GM23338 (cell line): ENCODE measurements at regions not wholly inside any gene's neighbourhood (a gene's known extent, or its start where the extent isn't known, plus 50 kb on each side); places are given as distances from the start of the nearest gene placed in this dataset.

Experiments
- ATAC-seq: fragments of 200-7000 bp; cut with Tn5 transposase; 3 replicates; pipeline ENCODE4 v1.9.1; 2020
- DNase-seq: peaks from one replicate; pipeline ENCODE4 v3.0.0-alpha.2; 2015; ENCODE audit warnings: low spot score
- H2AFZ ChIP-seq: fragments of 200-600 bp; sonication (generic); 2 replicates; pipeline ENCODE4 v1.8.0; 2016; ENCODE audit warnings: antibody characterized with exemption, mild to moderate bottlenecking, moderate library complexity
- H3F3A ChIP-seq: fragments of 200-600 bp; sonication (generic); replicated peaks from 2 replicates; pipeline ENCODE4 v1.8.0; 2017; ENCODE audit warnings: antibody characterized with exemption, mixed run types, low read depth
- H3K27ac ChIP-seq: fragments of 200-600 bp; sonication (generic); 2 replicates; pipeline ENCODE4 v1.6.1; 2016; ENCODE audit warnings: low read depth
- H3K27me3 ChIP-seq: fragments of 200-600 bp; sonication (generic); 2 replicates; pipeline ENCODE4 v1.8.0; 2016; ENCODE audit warnings: mild to moderate bottlenecking, mixed run types, moderate library complexity; ENCODE audit not compliant: insufficient read depth
- H3K36me3 ChIP-seq: fragments of 200-600 bp; sonication (generic); 2 replicates; pipeline ENCODE4 v1.8.0; 2016; ENCODE audit warnings: mild to moderate bottlenecking; ENCODE audit not compliant: insufficient read depth
- H3K4me1 ChIP-seq: fragments of 200-600 bp; sonication (generic); 2 replicates; pipeline ENCODE4 v1.8.0; 2016; ENCODE audit warnings: mild to moderate bottlenecking, moderate library complexity; ENCODE audit not compliant: insufficient read depth
- H3K4me2 ChIP-seq: fragments of 200-600 bp; sonication (generic); 2 replicates; pipeline ENCODE4 v1.7.1; 2017; ENCODE audit warnings: mixed run types
- H3K4me3 ChIP-seq: fragments of 200-600 bp; sonication (generic); 2 replicates; pipeline ENCODE4 v1.6.1; 2016; ENCODE audit warnings: mixed run types
- H3K79me2 ChIP-seq: fragments of 200-600 bp; sonication (generic); replicated peaks from 2 replicates; pipeline ENCODE4 v1.8.0; 2017; ENCODE audit warnings: mild to moderate bottlenecking; ENCODE audit not compliant: insufficient read depth
- H3K9me2 ChIP-seq: fragments of 200-600 bp; sonication (generic); 2 replicates; pipeline ENCODE4 v1.8.0; 2017; ENCODE audit not compliant: insufficient read depth
- H4K20me1 ChIP-seq: fragments of 200-600 bp; sonication (generic); replicated peaks from 2 replicates; pipeline ENCODE4 v1.8.0; 2017; ENCODE audit warnings: mild to moderate bottlenecking; ENCODE audit not compliant: insufficient read depth
- H3K27ac Mint-ChIP-seq: 2 replicates; pipeline ENCODE4 v1.8.0; 2020; ENCODE audit warnings: inconsistent platforms, mild to moderate bottlenecking, moderate library complexity, mixed read lengths
- H3K27me3 Mint-ChIP-seq: 3 replicates; pipeline ENCODE4 v1.8.0; 2022; ENCODE audit warnings: low read depth, mild to moderate bottlenecking, moderate library complexity, mixed read lengths, inconsistent platforms; ENCODE audit not compliant: insufficient read depth, poor library complexity
- H3K36me3 Mint-ChIP-seq: 3 replicates; pipeline ENCODE4 v1.8.0; 2021; ENCODE audit warnings: low read depth, mild to moderate bottlenecking, inconsistent platforms, moderate library complexity, mixed read lengths
- H3K4me1 Mint-ChIP-seq: 3 replicates; pipeline ENCODE4 v1.8.0; 2020; ENCODE audit warnings: mild to moderate bottlenecking, inconsistent platforms, mixed read lengths
- H3K4me3 Mint-ChIP-seq: 3 replicates; pipeline ENCODE4 v1.8.0; 2021; ENCODE audit warnings: moderate library complexity, mild to moderate bottlenecking, inconsistent platforms, mixed read lengths
- H3K9me3 Mint-ChIP-seq: 3 replicates; pipeline ENCODE4 v1.8.0; 2020; ENCODE audit warnings: moderate library complexity, mild to moderate bottlenecking, inconsistent platforms, mixed read lengths
- CREB1 ChIP-seq: fragments of 250-450 bp; sonication (Bioruptor Pico); IDR thresholded peaks from 2 replicates; pipeline ENCODE4 v1.5.0; 2020; ENCODE audit warnings: low read depth, mild to moderate bottlenecking, moderate library complexity
- CTCF ChIP-seq, 2 experiments: fragments of 200-600 bp in 1 of 2; sonication (generic) in 1 of 2; conservative IDR thresholded peaks; 2 replicates each; pipeline versions ENCODE4 v1.5.1 to v1.6.1; 2016 to 2017; ENCODE audit warnings: antibody characterized with exemption in 2 of 2, low read depth in 2 of 2, mild to moderate bottlenecking in 2 of 2, moderate library complexity in 1 of 2
- ETS1 ChIP-seq: IDR thresholded peaks from 2 replicates; pipeline ENCODE4 v1.6.1; 2016; ENCODE audit warnings: antibody characterized with exemption
- EZH2 ChIP-seq: fragments of 200-600 bp; sonication (generic); IDR thresholded peaks from one replicate; pipeline ENCODE4 v1.8.0; 2017; ENCODE audit warnings: antibody characterized with exemption, mild to moderate bottlenecking, low read depth; ENCODE audit not compliant: unreplicated experiment
- JUNB ChIP-seq: IDR thresholded peaks from one replicate; pipeline ENCODE4 v1.6.1; 2016; ENCODE audit warnings: antibody characterized with exemption; ENCODE audit not compliant: unreplicated experiment
- NANOG ChIP-seq: IDR thresholded peaks from 2 replicates; pipeline ENCODE4 v1.6.1; 2016; ENCODE audit warnings: antibody characterized with exemption, borderline replicate concordance
- POLR2AphosphoS5 ChIP-seq: IDR thresholded peaks from 2 replicates; pipeline ENCODE4 v1.6.1; 2016; ENCODE audit warnings: antibody characterized with exemption, low read depth
- REST ChIP-seq: IDR thresholded peaks from one replicate; pipeline ENCODE4 v1.6.1; 2018; ENCODE audit warnings: antibody characterized with exemption; ENCODE audit not compliant: unreplicated experiment
- STAT1 ChIP-seq: IDR thresholded peaks from one replicate; pipeline ENCODE4 v1.6.1; 2016; ENCODE audit warnings: antibody characterized with exemption; ENCODE audit not compliant: unreplicated experiment
- ZNF114 ChIP-seq: fragments of 250-450 bp; sonication (Bioruptor Pico); IDR thresholded peaks from 2 replicates; pipeline ENCODE4 v1.5.0; 2020; ENCODE audit warnings: mild to moderate bottlenecking, moderate library complexity
- ZNF331 ChIP-seq: fragments of 250-450 bp; sonication (Bioruptor Pico); IDR thresholded peaks from 2 replicates; pipeline ENCODE4 v1.5.0; 2020; ENCODE audit warnings: low read depth, mild to moderate bottlenecking, moderate library complexity
- ZNF462 ChIP-seq: fragments of 250-450 bp; sonication (Bioruptor Pico); IDR thresholded peaks from 2 replicates; pipeline ENCODE4 v1.5.0; 2020; ENCODE audit warnings: mild to moderate bottlenecking, moderate library complexity

GRCh38 chr20:17870086-17870740 lies 98.4 kb downstream of the SNX5 start:
- H3K27ac ChIP-seq = peak overlapping the region; percentile 65
- H3K36me3 Mint-ChIP-seq = no peaks in the 10 kb centered on the region
- H3K4me2 ChIP-seq = no peak overlapping the region
- no peaks in the 10 kb centered on the region for H3K36me3 ChIP-seq
- H3K27me3 ChIP-seq = no peaks in the 10 kb centered on the region
- TF ChIP-seq EZH2 (no peak), CTCF (conservative IDR thresholded peaks at IDR 0.05; ENCODE audit: low read depth in 2 of 2) (no peak), ZNF462 (no peak), ZNF114 (no peak), REST (no peak), ETS1 (no peak), JUNB (no peak), POLR2AphosphoS5 (no peak), CREB1 (CRISPR knock-in tag) (no peak), STAT1 (no peak), ZNF331 (CRISPR knock-in tag) (no peak), NANOG (no peak)
- ATAC-seq (no peak), DNase-seq (no peak)
- H3K4me1 Mint-ChIP-seq = peaks cover 70% of the 10 kb centered on the region
- no peak overlapping the region; the same call in 1 of the 2 replicates for H2AFZ ChIP-seq
- no peaks in the 10 kb centered on the region for H3K9me2 ChIP-seq
- H3K4me1 ChIP-seq = peaks cover 62% of the 10 kb centered on the region
- peaks cover 8% of the 10 kb centered on the region for H3K27me3 Mint-ChIP-seq
- H3K79me2 ChIP-seq = no peaks in the 10 kb centered on the region
- H3K9me3 Mint-ChIP-seq = no peaks in the 10 kb centered on the region
- no peaks in the 10 kb centered on the region; the same call in 1 of the 2 replicates for H3F3A ChIP-seq
- no peak overlapping the region for H3K4me3 ChIP-seq
- H3K4me3 Mint-ChIP-seq = no peak overlapping the region
- H3K27ac Mint-ChIP-seq = peak overlapping the region; percentile 93
- no peaks in the 10 kb centered on the region for H4K20me1 ChIP-seq
